HG03196 (cell line): ENCODE measurements at regions not wholly inside any gene's neighbourhood (a gene's known extent, or its start where the extent isn't known, plus 50 kb on each side); places are given as distances from the start of the nearest gene placed in this dataset.
"Not testable (repeated sequence)": the region's sequence is repeated elsewhere in the genome, so short reads cannot be mapped to it uniquely, and the experiment has no call there.

ENCODE experiments used
- ATAC-seq: cut with Tn5 transposase; IDR thresholded peaks from one replicate; pipeline ENCODE4 v1.9.1; 2021; ENCODE audit not compliant: unreplicated experiment

- ATAC-seq = no peak
Observed at GRCh38 chr3:34106379-34106778, 307.9 kb downstream of the PDCD6IP start.

GRCh38 chr3:34106879-34107278, 308.4 kb downstream of the PDCD6IP start:
- ATAC-seq = peak; percentile 41

GRCh38 chr3:34107669-34108068, 309.2 kb downstream of the PDCD6IP start:
- ATAC-seq = peak; percentile 49

- ATAC-seq = no peak
Observed at GRCh38 chr3:34109021-34109420, 310.6 kb downstream of the PDCD6IP start.

- no peak for ATAC-seq
Observed at GRCh38 chr3:34109846-34110245, 311.4 kb downstream of the PDCD6IP start.

GRCh38 chr3:34111361-34111760, 312.9 kb downstream of the PDCD6IP start:
- ATAC-seq = no peak

- ATAC-seq = not testable (repeated sequence)
Observed at GRCh38 chr3:34112261-34112660, 313.8 kb downstream of the PDCD6IP start.

GRCh38 chr3:34131091-34131490, 332.7 kb downstream of the PDCD6IP start:
- no peak for ATAC-seq

GRCh38 chr3:34132069-34132692, 333.8 kb downstream of the PDCD6IP start:
- no peak for ATAC-seq

GRCh38 chr3:34139566-34139965, 341.1 kb downstream of the PDCD6IP start:
- no peak for ATAC-seq

- ATAC-seq = no peak
Observed at GRCh38 chr3:34140616-34141015, 342.2 kb downstream of the PDCD6IP start.

- no peak for ATAC-seq
Observed at GRCh38 chr3:34141841-34142337, 343.5 kb downstream of the PDCD6IP start.

GRCh38 chr3:34145796-34146195, 347.4 kb downstream of the PDCD6IP start:
- no peak for ATAC-seq

- ATAC-seq = no peak
Observed at GRCh38 chr3:34146596-34146995, 348.2 kb downstream of the PDCD6IP start.

GRCh38 chr3:34150992-34151391, 352.6 kb downstream of the PDCD6IP start:
- peak; percentile 40 for ATAC-seq

- ATAC-seq = no peak
Observed at GRCh38 chr3:34152656-34153055, 354.2 kb downstream of the PDCD6IP start.

- ATAC-seq = no peak
Observed at GRCh38 chr3:34155108-34155507, 356.7 kb downstream of the PDCD6IP start.

GRCh38 chr3:34155666-34156065, 357.2 kb downstream of the PDCD6IP start:
- peak; percentile 57 for ATAC-seq

- no peak for ATAC-seq
Observed at GRCh38 chr3:34157491-34157890, 359.1 kb downstream of the PDCD6IP start.

- no peak for ATAC-seq
Observed at GRCh38 chr3:34159613-34160420, 361.4 kb downstream of the PDCD6IP start.

GRCh38 chr3:34169636-34170035, 371.2 kb downstream of the PDCD6IP start:
- ATAC-seq = not testable (repeated sequence)

- ATAC-seq = no peak
Observed at GRCh38 chr3:34174740-34175139, 376.3 kb downstream of the PDCD6IP start.
